HG03064 (cell line): ENCODE measurements at regions not wholly inside any gene's neighbourhood (a gene's known extent, or its start where the extent isn't known, plus 50 kb on each side); places are given as distances from the start of the nearest gene placed in this dataset.

Experiments
- ATAC-seq: cut with Tn5 transposase; IDR thresholded peaks from one replicate; pipeline ENCODE4 v1.9.1; 2021; ENCODE audit warnings: low read depth; ENCODE audit not compliant: unreplicated experiment

GRCh38 chr20:53752583-53752970 is 158.9 kb upstream of the ZNF217 start:
- ATAC-seq: no peak

DNA sequence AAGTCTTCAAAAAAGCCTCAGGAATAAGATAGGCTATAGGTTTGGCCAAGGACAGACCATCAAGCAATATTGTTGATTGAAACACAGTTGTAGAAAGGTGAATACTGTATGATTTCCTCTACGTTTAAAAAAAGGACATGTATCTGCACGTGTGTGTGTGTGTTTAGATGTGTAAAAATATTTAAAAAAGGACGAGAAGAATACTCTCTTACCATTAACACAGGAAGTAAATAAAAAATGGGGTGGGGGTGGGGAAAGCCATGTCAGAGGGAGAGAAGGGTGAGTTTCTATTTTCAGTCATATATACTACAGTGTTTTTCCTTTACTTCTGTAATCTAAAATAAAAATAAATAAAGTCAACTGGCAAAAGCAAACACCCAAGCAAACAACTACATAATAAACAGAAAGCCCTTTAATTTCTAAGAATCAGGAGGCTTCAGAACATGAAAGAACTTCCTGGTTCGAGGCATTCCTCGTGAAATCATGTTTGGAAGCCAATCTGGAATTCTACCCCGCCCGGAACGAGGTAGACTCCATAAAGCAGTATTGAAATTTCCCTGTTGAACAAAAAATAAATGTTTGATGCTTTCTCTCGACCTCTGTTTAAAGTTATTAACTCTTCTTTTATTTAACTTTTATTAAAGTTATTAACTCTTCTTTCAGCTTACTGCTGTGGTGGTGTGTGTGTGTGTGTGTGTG is 158.1 kb upstream of the ZNF217 start:
- peak; percentile 7 for ATAC-seq

- peak; percentile 76 for ATAC-seq
Measured at GRCh38 chr20:53750827-53751619, 157.4 kb upstream of the ZNF217 start.

DNA sequence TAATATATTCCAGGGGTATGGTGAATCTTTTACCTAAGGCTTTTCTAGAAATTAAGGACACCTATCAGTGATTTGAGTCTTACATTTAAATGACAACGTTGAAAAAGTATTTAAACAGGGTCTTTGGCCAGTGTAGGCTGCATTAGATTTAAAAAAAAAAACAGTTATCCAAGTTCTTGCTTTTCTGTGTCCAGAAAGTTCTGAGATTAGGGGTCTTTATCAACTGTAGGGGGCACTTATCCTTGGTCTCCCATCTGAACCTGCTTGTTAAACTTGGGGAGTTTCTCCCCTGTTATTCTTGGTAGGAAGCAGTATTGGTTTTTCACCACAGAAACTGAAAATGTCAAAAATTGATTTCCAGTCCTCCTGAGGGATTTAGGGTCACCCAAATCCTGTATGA is 155.9 kb upstream of the ZNF217 start:
- no peak for ATAC-seq

- ATAC-seq: no peak
Measured at GRCh38 chr20:53748821-53749421, 155.3 kb upstream of the ZNF217 start.

- ATAC-seq: no peak
Measured at GRCh38 chr20:53748176-53748575, 154.5 kb upstream of the ZNF217 start.

DNA sequence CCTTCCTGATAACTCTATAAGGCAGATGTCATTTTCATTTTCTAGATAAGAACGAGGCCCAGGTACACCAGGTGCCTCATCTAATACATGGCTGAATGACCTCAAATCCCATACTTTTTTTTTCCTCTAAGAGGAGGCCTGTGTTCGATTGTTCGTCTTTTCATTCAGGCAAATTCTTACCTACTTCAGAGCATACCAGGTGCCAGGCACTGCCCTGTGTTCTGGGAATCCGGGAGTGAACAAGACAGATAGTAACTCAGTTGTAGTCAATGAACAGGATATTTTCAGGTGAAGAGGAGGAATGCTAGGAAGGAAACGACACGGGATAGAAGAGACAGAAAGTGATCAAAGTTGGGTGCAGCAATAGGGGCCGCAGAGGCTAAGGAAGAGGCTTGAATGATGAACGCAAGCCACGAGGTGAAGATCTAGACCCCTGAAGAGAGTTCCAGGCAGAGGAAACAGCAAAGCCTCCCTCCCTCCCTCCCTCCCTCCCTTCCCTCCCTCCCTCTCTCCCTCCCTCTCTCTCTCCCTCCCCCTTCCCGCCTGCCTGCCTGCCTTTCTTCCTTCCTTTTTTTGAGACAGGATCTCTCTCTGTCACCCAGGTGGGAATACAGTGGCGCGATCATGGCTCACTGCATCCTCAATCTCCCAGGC is 150.1 kb upstream of the ZNF217 start:
- ATAC-seq: no peak

- ATAC-seq: no peak
Measured at GRCh38 chr20:53742685-53743081, 149.0 kb upstream of the ZNF217 start.

GRCh38 chr20:53741726-53742028 is 148.0 kb upstream of the ZNF217 start:
- no peak for ATAC-seq

GRCh38 chr20:53739799-53740785 is 146.5 kb upstream of the ZNF217 start:
- peak; percentile 42 for ATAC-seq

- peak; percentile 24 for ATAC-seq
Measured at GRCh38 chr20:53738945-53739798, 145.5 kb upstream of the ZNF217 start.

GRCh38 chr20:53738039-53738944 is 144.7 kb upstream of the ZNF217 start:
- ATAC-seq: no peak

DNA sequence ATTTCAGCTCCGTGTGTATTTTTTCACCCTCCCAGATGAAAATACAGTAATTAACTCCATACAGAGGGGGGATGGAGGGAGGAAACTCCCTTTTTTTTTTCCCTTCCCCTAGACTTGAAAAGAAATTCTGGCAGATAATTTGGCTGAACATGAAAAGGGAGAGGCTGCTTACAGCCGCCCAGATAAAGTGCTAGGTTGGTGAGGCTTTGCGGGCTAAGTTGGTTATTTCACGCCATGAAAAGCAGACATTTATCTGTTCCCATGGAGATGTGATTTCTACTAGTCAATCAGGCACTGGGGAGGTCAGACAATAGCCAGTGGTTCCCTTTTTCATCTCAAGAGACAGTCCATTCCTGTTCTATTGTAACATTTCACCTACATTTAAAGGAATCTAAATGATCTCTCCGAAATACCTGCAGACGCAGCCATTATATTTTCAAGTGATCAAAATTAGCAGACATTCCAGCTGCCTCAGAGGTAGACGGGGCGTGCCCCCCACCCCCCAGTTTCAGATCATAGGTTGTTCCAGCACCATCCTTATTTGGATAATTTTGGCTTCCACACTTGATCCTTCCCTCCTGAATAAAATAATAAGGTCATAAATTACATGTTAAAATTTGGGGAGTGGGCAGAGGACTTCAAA is 143.9 kb upstream of the ZNF217 start:
- no peak for ATAC-seq

DNA sequence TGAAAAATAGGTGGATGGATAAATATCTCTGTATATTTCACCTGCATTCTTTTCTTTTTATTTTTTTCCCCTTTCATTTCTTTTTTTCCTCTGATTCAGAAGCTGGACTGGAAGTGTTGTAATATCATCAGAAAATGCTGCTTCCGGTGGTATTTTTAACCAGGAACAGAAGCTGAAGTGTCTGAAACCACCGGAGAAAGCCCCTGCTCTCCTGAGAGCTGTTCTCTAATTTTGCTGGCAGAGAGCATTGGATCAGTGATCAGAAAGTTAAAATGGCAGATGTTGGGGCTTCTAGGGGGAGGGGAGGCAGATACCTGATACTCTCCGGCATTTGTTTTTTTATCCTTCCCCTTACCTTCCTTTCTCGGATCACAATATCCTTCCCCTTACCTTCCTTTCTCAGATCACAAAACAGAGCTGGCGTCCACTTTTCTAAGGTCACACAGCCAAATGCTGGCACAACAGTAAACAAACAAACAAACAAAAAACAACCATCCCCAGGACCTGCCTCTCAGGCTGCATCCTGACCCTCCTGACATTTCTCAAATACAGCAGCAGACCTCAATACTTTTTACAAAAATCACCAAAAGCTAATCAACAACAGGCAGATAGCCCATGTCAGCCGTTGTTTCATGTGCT is 143.2 kb upstream of the ZNF217 start:
- ATAC-seq: no peak

GRCh38 chr20:53736122-53736756 is 142.6 kb upstream of the ZNF217 start:
- no peak for ATAC-seq

- no peak for ATAC-seq
Measured at GRCh38 chr20:53735536-53736050, 142.0 kb upstream of the ZNF217 start.
